GM18520 (cell line): ENCODE measurements at regions not wholly inside any gene's neighbourhood (a gene's known extent, or its start where the extent isn't known, plus 50 kb on each side); places are given as distances from the start of the nearest gene placed in this dataset.

Experiments
- ATAC-seq: cut with Tn5 transposase; IDR thresholded peaks from one replicate; pipeline ENCODE4 v1.9.1; 2021; ENCODE audit not compliant: unreplicated experiment

DNA sequence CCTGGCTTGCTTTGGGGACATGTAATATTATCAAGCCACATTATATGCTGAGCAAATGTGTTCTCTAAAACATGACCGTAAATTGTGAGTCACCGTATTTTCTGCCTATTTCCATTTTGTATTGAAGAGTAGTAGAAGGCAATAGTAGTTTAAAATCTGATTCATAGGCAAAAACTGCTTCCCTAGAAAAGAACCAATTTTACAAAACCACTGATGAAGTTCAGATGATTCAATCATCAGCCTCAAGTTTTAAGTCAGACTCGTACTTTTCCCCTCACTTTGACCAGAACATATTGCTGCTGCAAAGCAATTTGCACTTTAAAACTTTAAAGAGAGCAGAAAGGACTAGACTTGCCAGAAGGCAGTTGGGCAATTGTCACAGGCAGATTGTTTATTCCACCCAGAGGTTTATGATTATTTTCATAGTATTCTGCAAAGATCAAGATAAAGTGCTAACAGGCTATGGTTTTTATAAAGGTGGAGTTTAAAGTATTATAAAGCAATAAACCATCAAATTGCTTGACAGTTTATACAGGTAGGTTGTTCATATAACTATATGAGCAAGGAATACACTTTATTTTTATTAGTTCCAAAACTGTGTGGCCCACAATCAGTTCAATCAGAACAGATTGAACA, 168.2 kb downstream of the ETV1 start:
- ATAC-seq = no peak

DNA sequence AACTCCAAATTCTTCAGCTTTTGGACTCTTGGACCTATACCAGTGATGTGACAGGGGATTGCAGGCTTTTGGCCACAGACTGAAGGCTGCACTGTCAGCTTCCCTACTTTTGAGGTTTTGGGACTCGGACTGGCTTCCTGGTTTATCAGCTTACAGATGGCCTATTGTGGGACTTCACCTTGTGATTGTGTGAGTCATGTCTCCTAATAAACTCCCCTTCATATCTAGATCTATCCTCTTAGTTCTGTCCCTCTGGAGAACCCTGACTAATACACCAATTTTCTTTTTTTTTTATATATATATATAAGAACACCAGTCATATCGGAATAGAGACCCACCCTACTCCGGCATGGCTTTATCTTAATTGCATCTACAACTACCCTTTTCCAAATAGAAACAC, 166.8 kb downstream of the ETV1 start:
- ATAC-seq = no peak

DNA sequence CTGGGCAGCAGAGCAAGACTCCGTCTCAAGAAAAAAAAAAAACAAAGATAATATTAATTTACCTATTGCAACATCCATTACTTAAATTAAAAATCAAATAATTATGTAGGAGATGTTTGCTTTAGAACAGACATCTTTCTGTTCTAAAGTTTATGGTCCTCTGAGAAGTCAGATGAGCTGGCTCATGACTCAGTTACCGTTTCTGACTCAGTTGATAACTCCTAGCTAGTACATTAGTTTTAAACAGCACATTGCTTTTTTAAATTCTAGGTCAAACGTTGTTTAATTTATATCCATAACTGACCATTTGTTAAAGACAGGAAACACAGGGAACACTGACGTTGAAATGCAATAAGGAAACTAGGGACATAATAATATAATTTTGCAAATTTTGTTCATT, 162.7 kb downstream of the ETV1 start:
- no peak for ATAC-seq

DNA sequence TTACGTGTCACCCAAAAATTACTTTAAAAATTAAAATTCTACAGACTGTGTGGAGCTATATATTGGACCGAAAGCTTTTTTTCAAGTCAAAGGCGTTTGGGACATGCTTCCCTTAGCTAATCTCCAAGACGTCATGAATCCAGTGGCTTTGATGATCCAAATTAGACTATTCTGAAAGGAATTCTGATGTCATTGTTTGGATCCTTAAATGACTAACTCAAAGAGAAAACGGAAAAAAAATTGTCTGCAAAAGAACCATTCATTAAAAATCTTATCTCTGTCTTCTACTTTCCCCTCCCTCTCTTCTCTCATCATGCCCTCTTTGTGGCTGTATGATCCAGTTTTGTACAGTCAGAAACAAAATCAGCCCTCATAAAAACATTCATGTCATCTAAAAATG, 161.8 kb downstream of the ETV1 start:
- no peak for ATAC-seq

DNA sequence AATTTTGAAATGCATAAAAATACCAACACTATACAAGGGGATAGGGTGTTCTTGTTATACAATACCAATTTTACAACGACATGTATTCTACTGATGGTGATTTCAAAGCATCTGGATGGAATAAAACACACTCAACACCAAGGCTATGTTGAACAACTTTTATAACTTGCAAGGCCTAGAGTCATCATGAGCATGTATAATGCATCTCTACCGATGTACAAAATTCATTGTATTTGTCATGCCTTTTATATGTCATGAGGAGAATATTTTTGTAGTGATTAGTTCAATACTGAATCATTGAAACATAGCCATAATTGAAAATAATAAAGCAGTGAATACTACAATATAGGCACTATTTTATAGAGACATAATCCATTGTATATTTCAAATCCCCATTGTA, 160.2 kb downstream of the ETV1 start:
- no peak for ATAC-seq

DNA sequence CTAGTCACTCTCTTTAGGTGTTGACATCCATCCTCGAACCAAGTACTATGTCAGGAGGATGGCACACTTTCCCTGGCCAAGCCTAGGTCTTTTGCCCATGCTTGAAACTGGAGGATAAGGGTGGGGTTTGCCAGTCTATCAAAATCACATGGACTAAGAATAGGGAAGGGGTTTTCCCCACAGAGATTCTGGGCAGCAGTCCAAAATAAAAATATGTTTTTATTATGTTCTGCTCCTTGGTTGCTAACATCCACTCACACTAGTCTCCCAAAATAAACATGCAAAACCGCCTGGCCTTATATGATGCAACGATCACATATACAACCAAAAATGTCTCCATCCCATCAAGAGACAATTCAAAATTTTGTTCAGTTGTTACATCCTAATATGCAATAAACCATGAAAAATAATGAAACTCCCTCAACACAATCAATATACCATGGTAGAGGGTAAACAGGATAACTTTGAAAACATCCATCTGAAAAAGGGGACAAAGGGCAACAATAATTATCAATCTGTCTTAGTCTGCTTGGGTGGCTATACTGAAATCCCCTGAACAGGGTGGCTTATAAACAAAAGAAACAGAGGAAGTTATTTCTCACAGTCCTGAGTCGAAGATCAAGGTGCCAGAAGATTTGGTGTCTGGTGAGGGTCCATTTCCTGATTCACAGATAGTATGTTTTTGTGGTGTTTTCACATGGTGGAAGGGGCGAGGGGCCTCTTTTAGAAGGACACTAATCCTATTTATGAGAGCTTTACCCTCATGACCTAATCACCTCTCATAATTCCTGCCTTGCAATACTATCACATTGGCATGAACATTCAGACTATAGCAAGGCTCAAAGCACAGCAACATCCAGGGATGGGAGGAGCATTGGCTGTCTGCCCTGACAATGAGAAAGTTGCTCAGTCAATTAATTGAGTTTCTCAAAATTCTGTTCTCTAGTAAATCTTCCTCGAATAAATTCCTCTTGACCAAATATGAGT, 159.3 kb downstream of the ETV1 start:
- ATAC-seq = no peak

DNA sequence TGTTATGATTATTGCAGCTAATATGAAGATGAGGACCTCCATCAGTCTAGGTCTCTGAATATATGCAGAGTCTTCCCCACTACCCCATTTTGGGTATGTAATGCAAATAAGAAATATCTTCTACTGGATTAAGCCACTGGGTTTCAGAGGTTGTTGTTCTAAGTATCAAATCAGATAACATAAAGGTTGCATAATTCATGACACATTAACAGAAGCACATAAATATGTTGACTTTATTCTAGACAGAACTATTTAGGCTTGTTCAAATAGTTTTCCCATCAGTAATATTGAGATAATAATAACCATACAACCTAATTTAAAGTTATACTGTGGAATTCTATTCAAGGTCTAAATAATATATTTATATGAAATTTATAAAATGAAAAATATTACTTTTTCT, 157.1 kb downstream of the ETV1 start:
- no peak for ATAC-seq

DNA sequence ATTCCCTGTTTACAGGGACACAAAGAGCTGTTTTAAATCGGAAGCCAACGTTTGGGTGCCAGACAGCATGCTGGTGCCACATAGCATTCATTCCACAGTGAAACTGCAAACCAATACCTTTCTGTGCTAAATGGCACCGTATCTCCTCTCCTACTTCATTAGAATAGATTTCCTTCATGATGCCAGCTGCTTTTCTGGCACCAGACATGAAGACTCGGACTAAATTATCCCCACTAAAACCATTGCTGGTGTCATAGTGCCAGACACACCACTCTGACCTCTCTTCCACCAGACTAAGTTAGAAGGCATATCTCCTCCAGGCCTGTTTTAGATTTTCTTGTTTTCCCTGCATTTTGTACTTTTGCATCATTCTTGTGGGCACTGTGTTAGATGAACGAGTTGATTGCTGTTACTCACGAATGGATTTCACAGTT, 155.1 kb downstream of the ETV1 start:
- no peak for ATAC-seq

DNA sequence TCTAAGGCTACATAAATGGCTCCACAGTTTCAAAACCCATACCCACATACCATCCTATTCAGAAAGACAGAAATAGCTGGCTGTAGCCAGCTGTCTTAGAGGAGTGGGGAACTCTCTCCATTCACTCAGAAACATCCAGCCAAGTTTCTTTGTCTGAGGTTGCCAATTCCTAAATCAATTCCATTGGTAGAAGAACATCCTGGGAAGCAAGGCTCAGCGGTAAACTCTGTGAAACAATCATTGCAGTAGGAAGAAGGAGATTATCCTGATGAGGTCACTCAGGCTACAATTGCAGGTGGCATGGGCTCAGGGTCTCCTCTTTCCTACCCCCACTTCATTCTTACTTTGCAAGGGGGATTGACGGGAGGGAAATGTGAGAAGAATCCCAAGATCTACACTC, 154.0 kb downstream of the ETV1 start:
- ATAC-seq = no peak

DNA sequence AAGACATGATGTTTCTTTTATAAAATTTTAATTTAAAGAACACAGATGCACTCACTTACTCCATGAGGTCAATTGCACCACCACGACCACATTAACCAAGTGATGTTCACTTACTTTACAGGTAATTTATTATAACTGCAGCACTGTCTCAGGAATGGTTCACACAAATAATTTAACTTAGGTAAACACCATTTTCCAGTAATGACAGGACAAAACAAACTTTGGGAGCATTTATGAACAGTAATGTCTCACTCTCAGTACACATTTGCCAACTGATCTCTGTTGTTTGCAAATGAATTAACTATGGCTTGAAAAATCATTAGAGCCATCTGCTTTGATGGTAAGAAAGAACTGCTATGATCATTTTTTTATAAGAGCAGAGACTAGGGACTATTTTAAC, 150.4 kb downstream of the ETV1 start:
- no peak for ATAC-seq
